ENCODE measurements at regions not wholly inside any gene's neighbourhood (a gene's known extent, or its start where the extent isn't known, plus 50 kb on each side); places are given as distances from the start of the nearest gene placed in this dataset.

DNA sequence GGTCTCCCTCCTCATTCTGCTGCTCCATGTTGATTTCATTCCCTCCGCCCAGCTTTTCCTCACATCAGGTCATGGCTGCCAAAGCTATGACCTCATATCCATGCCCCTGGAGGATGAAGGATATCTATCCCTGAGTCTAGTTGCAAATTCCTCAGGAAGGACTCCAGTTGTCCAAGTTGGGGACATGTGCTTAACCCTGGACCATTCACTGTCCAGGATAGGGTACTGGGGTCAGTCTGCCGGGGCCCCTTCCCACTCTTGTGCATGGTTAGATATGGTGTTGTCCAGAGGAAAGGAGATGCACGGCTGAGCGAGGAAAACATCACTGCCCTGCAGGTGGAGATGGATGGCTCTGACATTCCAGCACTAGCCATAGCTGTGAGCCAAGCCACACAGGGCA, 51.9 kb upstream of the COMTD1 start:
- Mint-ChIP-seq H3K4me3 (no peak overlapping the region), H3K36me3 (no peaks in the 10 kb centered on the region), H3K27me3 (peaks cover 60 to 65% of the 10 kb centered on the region in 2 donors), H3K27ac (no peak overlapping the region), H3K9me3 (peaks cover 4 to 9% of the 10 kb centered on the region in 2 donors), H3K4me1 (peaks cover 0 to 1% of the 10 kb centered on the region in 2 donors)
- no peak for ATAC-seq (replicated peaks)
- DNase-seq, result no peak

DNA sequence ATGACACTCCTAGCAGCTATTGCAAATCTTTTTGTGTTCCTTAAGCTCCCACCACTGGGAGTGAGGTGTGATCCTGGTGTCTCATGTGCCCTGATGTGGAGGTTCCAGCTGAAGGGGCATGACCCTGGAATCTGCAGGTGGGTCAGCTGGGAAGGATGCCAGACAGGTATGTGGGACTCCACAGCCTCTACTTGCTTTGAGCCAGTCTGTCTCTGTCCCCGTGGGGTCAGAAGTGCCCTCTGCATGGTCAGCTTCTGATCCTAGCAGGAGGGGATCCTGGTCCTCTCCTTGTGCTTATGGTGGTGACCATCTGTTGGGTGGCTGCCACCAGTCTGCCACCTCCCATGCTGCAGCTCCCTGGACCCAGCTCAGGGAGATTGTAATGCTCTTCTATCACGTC, 51.1 kb upstream of the COMTD1 start:
- Mint-ChIP-seq H3K27me3 (peaks cover 58 to 65% of the 10 kb centered on the region in 2 donors), H3K36me3 (no peaks in the 10 kb centered on the region), H3K9me3 (peaks cover 4 to 9% of the 10 kb centered on the region in 2 donors), H3K27ac (no peak overlapping the region), H3K4me1 (peaks cover 0 to 1% of the 10 kb centered on the region in 2 donors), H3K4me3 (no peak overlapping the region)
- ATAC-seq (replicated peaks), result no peak
- no peak for DNase-seq

Measured in stimulated activated naive B cell treated with anti-CD40 and anti-IgM and Interleukin-4, amounts not matched to agents 10 μg/mL and 1 μg/mL and 100 μg/mL, for 72 hours (primary cell).